ENCODE measurements at regions not wholly inside any gene's neighbourhood (a gene's known extent, or its start where the extent isn't known, plus 50 kb on each side); places are given as distances from the start of the nearest gene placed in this dataset.

- no peak for TF ChIP-seq CTCF (IDR thresholded peaks at IDR 0.05)
- no peak for TF ChIP-seq POLR2A (IDR thresholded peaks at IDR 0.05)
Measured at GRCh38 chr20:50277064-50277415, 86.4 kb downstream of the CEBPB start.

Measured in adrenal gland (tissue), 5 donors.